Adrenal gland (tissue), 5 donors: ENCODE measurements at regions not wholly inside any gene's neighbourhood (a gene's known extent, or its start where the extent isn't known, plus 50 kb on each side); places are given as distances from the start of the nearest gene placed in this dataset.

ENCODE experiments used
- POLR2A ChIP-seq, 2 donors: fragments of 450-650 bp; IDR thresholded peaks; one replicate each; pipeline ENCODE4 v1.6.1; 2017; ENCODE audit warnings: antibody characterized with exemption in 2 of 2, mild to moderate bottlenecking in 2 of 2, moderate library complexity in 1 of 2
- TF ChIP-seq, protein P1 (sequence below), 6 experiments: fragments of 450-650 bp in 4 of 6; fragments of 200-600 bp in 2 of 6; sonication (generic) in 1 of 6; IDR thresholded peaks; 1 replicate in 5 of 6; 2 replicates in 1 of 6; pipeline versions ENCODE4 v1.5.1 to v1.8.0; 2016 to 2021; ENCODE audit warnings: antibody characterized with exemption in 6 of 6, mild to moderate bottlenecking in 2 of 6, moderate library complexity in 1 of 6
- donor health status: DM: no; HTN: no; CAD: no.

GRCh38 chr21:28696844-28697410, 295.8 kb downstream of the LTN1 start:
- TF ChIP-seq, protein P1, sequence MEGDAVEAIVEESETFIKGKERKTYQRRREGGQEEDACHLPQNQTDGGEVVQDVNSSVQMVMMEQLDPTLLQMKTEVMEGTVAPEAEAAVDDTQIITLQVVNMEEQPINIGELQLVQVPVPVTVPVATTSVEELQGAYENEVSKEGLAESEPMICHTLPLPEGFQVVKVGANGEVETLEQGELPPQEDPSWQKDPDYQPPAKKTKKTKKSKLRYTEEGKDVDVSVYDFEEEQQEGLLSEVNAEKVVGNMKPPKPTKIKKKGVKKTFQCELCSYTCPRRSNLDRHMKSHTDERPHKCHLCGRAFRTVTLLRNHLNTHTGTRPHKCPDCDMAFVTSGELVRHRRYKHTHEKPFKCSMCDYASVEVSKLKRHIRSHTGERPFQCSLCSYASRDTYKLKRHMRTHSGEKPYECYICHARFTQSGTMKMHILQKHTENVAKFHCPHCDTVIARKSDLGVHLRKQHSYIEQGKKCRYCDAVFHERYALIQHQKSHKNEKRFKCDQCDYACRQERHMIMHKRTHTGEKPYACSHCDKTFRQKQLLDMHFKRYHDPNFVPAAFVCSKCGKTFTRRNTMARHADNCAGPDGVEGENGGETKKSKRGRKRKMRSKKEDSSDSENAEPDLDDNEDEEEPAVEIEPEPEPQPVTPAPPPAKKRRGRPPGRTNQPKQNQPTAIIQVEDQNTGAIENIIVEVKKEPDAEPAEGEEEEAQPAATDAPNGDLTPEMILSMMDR (IDR thresholded peaks at IDR 0.05) = no peak
- TF ChIP-seq POLR2A (IDR thresholded peaks at IDR 0.05) = no peak
